Right kidney (tissue), 1 donor: ENCODE measurements at regions not wholly inside any gene's neighbourhood (a gene's known extent, or its start where the extent isn't known, plus 50 kb on each side); places are given as distances from the start of the nearest gene placed in this dataset.
"Not testable (repeated sequence)": the region's sequence is repeated elsewhere in the genome, so short reads cannot be mapped to it uniquely, and the experiment has no call there.

ENCODE experiments used
- DNase-seq: peaks from one replicate; pipeline ENCODE4 v3.0.0-alpha.2; 2016

- no peak for DNase-seq
Measured at GRCh38 chr6:140438346-140438735, 1063.9 kb upstream of the CITED2 start.

- DNase-seq = no peak
Measured at GRCh38 chr6:140437619-140438345, 1063.3 kb upstream of the CITED2 start.

GRCh38 chr6:140436023-140436811 lies 1061.8 kb upstream of the CITED2 start:
- DNase-seq = no peak

GRCh38 chr6:140434761-140435160 lies 1060.3 kb upstream of the CITED2 start:
- DNase-seq = no peak

GRCh38 chr6:140433072-140433471 lies 1058.6 kb upstream of the CITED2 start:
- no peak for DNase-seq

GRCh38 chr6:140427842-140428241 lies 1053.4 kb upstream of the CITED2 start:
- DNase-seq = no peak

GRCh38 chr6:140414966-140415620 lies 1040.6 kb upstream of the CITED2 start:
- no peak for DNase-seq

- no peak for DNase-seq
Measured at GRCh38 chr6:140403020-140403419, 1028.6 kb upstream of the CITED2 start.

GRCh38 chr6:140401761-140402160 lies 1027.3 kb upstream of the CITED2 start:
- no peak for DNase-seq

- DNase-seq = no peak
Measured at GRCh38 chr6:140398076-140398475, 1023.6 kb upstream of the CITED2 start.

- no peak for DNase-seq
Measured at GRCh38 chr6:140397106-140397505, 1022.7 kb upstream of the CITED2 start.

GRCh38 chr6:140393665-140394540 lies 1019.5 kb upstream of the CITED2 start:
- no peak for DNase-seq

- no peak for DNase-seq
Measured at GRCh38 chr6:140388815-140389214, 1014.4 kb upstream of the CITED2 start.

GRCh38 chr6:140388192-140388802 lies 1013.8 kb upstream of the CITED2 start:
- DNase-seq = no peak

GRCh38 chr6:140385679-140386078 lies 1011.2 kb upstream of the CITED2 start:
- DNase-seq = no peak

GRCh38 chr6:140382355-140382754 lies 1007.9 kb upstream of the CITED2 start:
- no peak for DNase-seq

GRCh38 chr6:140380427-140381218 lies 1006.2 kb upstream of the CITED2 start:
- DNase-seq = no peak

- no peak for DNase-seq
Measured at GRCh38 chr6:140379919-140380318, 1005.5 kb upstream of the CITED2 start.

- DNase-seq = no peak
Measured at GRCh38 chr6:140376209-140376608, 1001.8 kb upstream of the CITED2 start.

GRCh38 chr6:140373728-140374127 lies 999.3 kb upstream of the CITED2 start:
- DNase-seq = not testable (repeated sequence)

- no peak for DNase-seq
Measured at GRCh38 chr6:140372064-140372463, 997.6 kb upstream of the CITED2 start.
